ENCODE measurements at regions not wholly inside any gene's neighbourhood (a gene's known extent, or its start where the extent isn't known, plus 50 kb on each side); places are given as distances from the start of the nearest gene placed in this dataset.

- Histone ChIP-seq H3K36me3 (ENCODE audit: control insufficient read depth, low read length) (no peaks in the 10 kb centered on the region), H3K9me3 (ENCODE audit: control insufficient read depth, insufficient read depth, low read length) (no peaks in the 10 kb centered on the region), H3K27ac (ENCODE audit: low read depth, low read length) (no peak overlapping the region), H4K20me1 (ENCODE audit: control insufficient read depth, insufficient read depth, low read depth, low read length) (no peaks in the 10 kb centered on the region), H3K4me2 (ENCODE audit: low read length) (no peak overlapping the region), H3K27me3 (ENCODE audit: control insufficient read depth, low read length) (no peaks in the 10 kb centered on the region), H3K79me2 (ENCODE audit: control insufficient read depth, low read length) (no peaks in the 10 kb centered on the region), H3K4me1 (ENCODE audit: control insufficient read depth, low read length) (no peaks in the 10 kb centered on the region), H3K4me3 (ENCODE audit: low read length) (no peak overlapping the region), H3F3A (ENCODE audit: control insufficient read depth, insufficient read depth) (no peaks in the 10 kb centered on the region), H3K9me2 (replicated peaks; ENCODE audit: control insufficient read depth, low read length) (no peaks in the 10 kb centered on the region)
- no peak for TF ChIP-seq CTCF (IDR thresholded peaks at IDR 0.05; ENCODE audit: low read depth, low read length, poor library complexity, severe bottlenecking)
- no peak for TF ChIP-seq EZH2phosphoT487 (IDR thresholded peaks at IDR 0.05; ENCODE audit: borderline replicate concordance, low read length)
These were observed 325.8 kb downstream of the PRR16 start for GRCh38 chr5:120789918-120790317.

- Histone ChIP-seq H3F3A (ENCODE audit: control insufficient read depth, insufficient read depth) (no peaks in the 10 kb centered on the region), H3K4me1 (ENCODE audit: control insufficient read depth, low read length) (no peaks in the 10 kb centered on the region), H3K27ac (ENCODE audit: low read depth, low read length) (no peak overlapping the region), H3K27me3 (ENCODE audit: control insufficient read depth, low read length) (no peaks in the 10 kb centered on the region), H4K20me1 (ENCODE audit: control insufficient read depth, insufficient read depth, low read depth, low read length) (no peaks in the 10 kb centered on the region), H3K9me3 (ENCODE audit: control insufficient read depth, insufficient read depth, low read length) (no peaks in the 10 kb centered on the region), H3K4me2 (ENCODE audit: low read length) (no peak overlapping the region), H3K9me2 (replicated peaks; ENCODE audit: control insufficient read depth, low read length) (no peaks in the 10 kb centered on the region), H3K79me2 (ENCODE audit: control insufficient read depth, low read length) (no peaks in the 10 kb centered on the region), H3K4me3 (ENCODE audit: low read length) (no peak overlapping the region), H3K36me3 (ENCODE audit: control insufficient read depth, low read length) (no peaks in the 10 kb centered on the region)
- TF ChIP-seq EZH2phosphoT487 (IDR thresholded peaks at IDR 0.05; ENCODE audit: borderline replicate concordance, low read length) (no peak), CTCF (IDR thresholded peaks at IDR 0.05; ENCODE audit: low read depth, low read length, poor library complexity, severe bottlenecking) (no peak)
These were observed 326.2 kb downstream of the PRR16 start for GRCh38 chr5:120790339-120790738.

- Histone ChIP-seq H3K4me1 (ENCODE audit: control insufficient read depth, low read length) (no peaks in the 10 kb centered on the region), H4K20me1 (ENCODE audit: control insufficient read depth, insufficient read depth, low read depth, low read length) (no peaks in the 10 kb centered on the region)
- TF ChIP-seq CTCF (IDR thresholded peaks at IDR 0.05; ENCODE audit: low read depth, low read length, poor library complexity, severe bottlenecking) (no peak), EZH2phosphoT487 (IDR thresholded peaks at IDR 0.05; ENCODE audit: borderline replicate concordance, low read length) (no peak)
These were observed 328.4 kb downstream of the PRR16 start for GRCh38 chr5:120792477-120792876.

GRCh38 chr5:120794121-120794520 is 330.0 kb downstream of the PRR16 start:
- H3K9me2 ChIP-seq (replicated peaks; ENCODE audit: control insufficient read depth, low read length), result no peaks in the 10 kb centered on the region
- no peaks in the 10 kb centered on the region for H3K9me3 ChIP-seq (ENCODE audit: control insufficient read depth, insufficient read depth, low read length)
- H3F3A ChIP-seq (ENCODE audit: control insufficient read depth, insufficient read depth), result no peaks in the 10 kb centered on the region
- no peaks in the 10 kb centered on the region for H4K20me1 ChIP-seq (ENCODE audit: control insufficient read depth, insufficient read depth, low read depth, low read length)
- H3K4me3 ChIP-seq (ENCODE audit: low read length), result no peak overlapping the region
- no peaks in the 10 kb centered on the region for H3K36me3 ChIP-seq (ENCODE audit: control insufficient read depth, low read length)
- H3K4me2 ChIP-seq (ENCODE audit: low read length), result no peak overlapping the region
- H3K79me2 ChIP-seq (ENCODE audit: control insufficient read depth, low read length), result no peaks in the 10 kb centered on the region
- no peaks in the 10 kb centered on the region for H3K27me3 ChIP-seq (ENCODE audit: control insufficient read depth, low read length)
- TF ChIP-seq EZH2phosphoT487 (IDR thresholded peaks at IDR 0.05; ENCODE audit: borderline replicate concordance, low read length) (no peak), CTCF (IDR thresholded peaks at IDR 0.05; ENCODE audit: low read depth, low read length, poor library complexity, severe bottlenecking) (no peak)
- H3K4me1 ChIP-seq (ENCODE audit: control insufficient read depth, low read length), result no peaks in the 10 kb centered on the region
- H3K27ac ChIP-seq (ENCODE audit: low read depth, low read length), result no peak overlapping the region

More at GRCh38 chr5:120792477-120792876, 328.4 kb downstream of the PRR16 start:
- Histone ChIP-seq H3K4me2 (ENCODE audit: low read length) (no peak overlapping the region), H3K27me3 (ENCODE audit: control insufficient read depth, low read length) (no peaks in the 10 kb centered on the region), H3K9me2 (replicated peaks; ENCODE audit: control insufficient read depth, low read length) (no peaks in the 10 kb centered on the region), H3K79me2 (ENCODE audit: control insufficient read depth, low read length) (no peaks in the 10 kb centered on the region), H3K36me3 (ENCODE audit: control insufficient read depth, low read length) (no peaks in the 10 kb centered on the region), H3K27ac (ENCODE audit: low read depth, low read length) (no peak overlapping the region), H3K4me3 (ENCODE audit: low read length) (no peak overlapping the region), H3K9me3 (ENCODE audit: control insufficient read depth, insufficient read depth, low read length) (no peaks in the 10 kb centered on the region), H3F3A (ENCODE audit: control insufficient read depth, insufficient read depth) (no peaks in the 10 kb centered on the region)
